ENCODE measurements at regions not wholly inside any gene's neighbourhood (a gene's known extent, or its start where the extent isn't known, plus 50 kb on each side); places are given as distances from the start of the nearest gene placed in this dataset.

- H3K4me3 ChIP-seq (ENCODE audit: low read depth, low read length): no peak overlapping the region
- DNase-seq (ENCODE audit: low read depth): no peak
- TF ChIP-seq, protein P1, sequence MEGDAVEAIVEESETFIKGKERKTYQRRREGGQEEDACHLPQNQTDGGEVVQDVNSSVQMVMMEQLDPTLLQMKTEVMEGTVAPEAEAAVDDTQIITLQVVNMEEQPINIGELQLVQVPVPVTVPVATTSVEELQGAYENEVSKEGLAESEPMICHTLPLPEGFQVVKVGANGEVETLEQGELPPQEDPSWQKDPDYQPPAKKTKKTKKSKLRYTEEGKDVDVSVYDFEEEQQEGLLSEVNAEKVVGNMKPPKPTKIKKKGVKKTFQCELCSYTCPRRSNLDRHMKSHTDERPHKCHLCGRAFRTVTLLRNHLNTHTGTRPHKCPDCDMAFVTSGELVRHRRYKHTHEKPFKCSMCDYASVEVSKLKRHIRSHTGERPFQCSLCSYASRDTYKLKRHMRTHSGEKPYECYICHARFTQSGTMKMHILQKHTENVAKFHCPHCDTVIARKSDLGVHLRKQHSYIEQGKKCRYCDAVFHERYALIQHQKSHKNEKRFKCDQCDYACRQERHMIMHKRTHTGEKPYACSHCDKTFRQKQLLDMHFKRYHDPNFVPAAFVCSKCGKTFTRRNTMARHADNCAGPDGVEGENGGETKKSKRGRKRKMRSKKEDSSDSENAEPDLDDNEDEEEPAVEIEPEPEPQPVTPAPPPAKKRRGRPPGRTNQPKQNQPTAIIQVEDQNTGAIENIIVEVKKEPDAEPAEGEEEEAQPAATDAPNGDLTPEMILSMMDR (IDR thresholded peaks at IDR 0.05; ENCODE audit: insufficient read depth, low read length): no peak
Observed at GRCh38 chr3:176174060-176174459, 1023.2 kb downstream of the TBL1XR1 start.

GRCh38 chr3:176172492-176172891 lies 1024.8 kb downstream of the TBL1XR1 start:
- no peak overlapping the region for H3K4me3 ChIP-seq (ENCODE audit: low read depth, low read length)
- TF ChIP-seq, protein P1 (IDR thresholded peaks at IDR 0.05; ENCODE audit: insufficient read depth, low read length): no peak
- no peak for DNase-seq (ENCODE audit: low read depth)

DNA sequence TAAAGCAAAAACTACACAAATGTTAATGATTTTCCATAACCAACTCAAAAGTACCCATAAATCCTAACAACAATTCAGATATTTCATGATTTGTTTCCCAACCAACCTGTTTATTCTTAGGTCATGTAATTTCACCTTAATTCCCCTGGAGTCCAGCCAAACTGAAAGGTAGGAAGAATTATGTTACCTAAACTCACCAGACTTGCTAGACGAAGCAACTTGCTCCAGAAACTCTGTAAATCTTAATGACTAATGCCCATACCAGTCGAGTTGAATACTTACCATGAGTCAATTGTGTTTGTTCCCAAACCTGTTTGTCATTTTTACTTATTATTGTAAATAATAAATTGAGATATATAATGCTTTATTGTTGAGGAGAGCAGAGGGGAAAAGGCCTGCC lies 1030.0 kb downstream of the TBL1XR1 start:
- TF ChIP-seq, protein P1 (IDR thresholded peaks at IDR 0.05; ENCODE audit: insufficient read depth, low read length): no peak
- no peak for DNase-seq (ENCODE audit: low read depth)
- no peak overlapping the region for H3K4me3 ChIP-seq (ENCODE audit: low read depth, low read length)

DNA sequence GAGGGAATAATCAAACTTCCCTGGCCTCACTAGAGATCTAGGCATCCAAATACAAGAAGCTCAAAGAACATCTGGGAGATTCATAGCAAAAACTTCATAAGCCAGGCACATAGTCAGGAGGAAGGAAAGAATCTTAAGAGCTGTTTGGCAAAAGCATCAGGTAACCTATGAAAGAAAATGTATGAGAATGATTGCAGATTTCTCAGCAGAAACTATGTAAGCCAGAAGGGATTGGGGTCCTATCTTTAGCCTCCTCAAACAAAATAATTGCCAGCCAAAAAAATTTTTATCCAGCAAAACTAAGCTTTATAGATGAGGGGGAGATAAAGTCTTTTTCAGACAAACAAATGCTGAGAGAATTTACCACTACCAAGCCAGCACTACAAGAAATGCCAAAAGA lies 1036.3 kb downstream of the TBL1XR1 start:
- no peak for DNase-seq (ENCODE audit: low read depth)
- H3K4me3 ChIP-seq (ENCODE audit: low read depth, low read length): no peak overlapping the region
- TF ChIP-seq, protein P1 (IDR thresholded peaks at IDR 0.05; ENCODE audit: insufficient read depth, low read length): no peak

DNA sequence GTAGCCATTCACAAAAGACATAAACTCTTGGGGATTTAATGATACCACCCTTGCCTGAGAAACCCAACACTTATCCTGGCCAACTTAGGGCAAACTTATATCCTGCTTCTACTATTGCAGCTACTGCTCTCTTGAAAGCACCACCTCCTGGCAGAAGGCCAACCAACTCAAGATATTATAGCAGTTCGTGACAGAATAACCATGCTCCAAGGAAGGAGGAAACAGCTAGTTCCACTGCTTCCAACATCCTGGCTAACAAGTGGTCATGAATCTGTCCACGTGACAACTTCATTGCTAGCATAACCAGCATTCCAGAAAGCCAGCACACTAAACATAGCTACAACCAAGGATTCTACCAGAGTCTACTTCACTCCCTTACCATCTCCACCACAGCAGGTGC lies 1037.5 kb downstream of the TBL1XR1 start:
- TF ChIP-seq, protein P1 (IDR thresholded peaks at IDR 0.05; ENCODE audit: insufficient read depth, low read length): no peak
- no peak overlapping the region for H3K4me3 ChIP-seq (ENCODE audit: low read depth, low read length)
- DNase-seq (ENCODE audit: low read depth): no peak

GRCh38 chr3:176155012-176155411 lies 1042.3 kb downstream of the TBL1XR1 start:
- H3K4me3 ChIP-seq (ENCODE audit: low read depth, low read length): no peak overlapping the region
- TF ChIP-seq, protein P1 (IDR thresholded peaks at IDR 0.05; ENCODE audit: insufficient read depth, low read length): no peak
- DNase-seq (ENCODE audit: low read depth): no peak

DNA sequence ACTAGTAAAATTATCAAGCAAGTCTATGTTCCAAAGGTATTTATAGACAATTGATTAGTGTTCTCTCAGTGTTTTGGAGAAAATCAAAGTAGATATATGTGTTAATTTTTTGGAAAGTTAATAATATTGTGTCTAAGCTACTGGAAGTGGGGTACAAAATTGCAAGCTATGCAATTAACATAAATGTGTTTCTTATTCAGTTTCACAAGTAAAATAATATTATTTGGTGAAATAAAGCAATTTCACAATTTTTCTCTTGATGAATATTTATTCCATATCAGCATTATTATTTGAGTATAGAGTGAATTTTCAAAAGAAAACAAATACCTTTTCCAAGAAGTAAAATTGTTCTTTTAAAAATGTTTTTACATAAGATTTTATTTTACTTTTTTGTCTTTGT lies 1047.7 kb downstream of the TBL1XR1 start:
- DNase-seq (ENCODE audit: low read depth): no peak
- no peak overlapping the region for H3K4me3 ChIP-seq (ENCODE audit: low read depth, low read length)
- TF ChIP-seq, protein P1 (IDR thresholded peaks at IDR 0.05; ENCODE audit: insufficient read depth, low read length): no peak
